Smooth muscle cell (in vitro differentiated cells): ENCODE measurements at regions not wholly inside any gene's neighbourhood (a gene's known extent, or its start where the extent isn't known, plus 50 kb on each side); places are given as distances from the start of the nearest gene placed in this dataset.
A peak's percentile ranks its signal among the peaks of the same experiment; 100 is the strongest.

Experiments used
- DNase-seq: peaks from one replicate; lab custom pipeline; 2025; ENCODE audit not compliant: unreplicated experiment; lab: John Stamatoyannopoulos, UW
- H2AFZ ChIP-seq: fragments of 200-600 bp; sonication (generic); 2 replicates; pipeline ENCODE4 v1.6.0; 2016; ENCODE audit warnings: antibody characterized with exemption, low read depth, mild to moderate bottlenecking
- H3F3A ChIP-seq: fragments of 200-600 bp; sonication (generic); 2 replicates; pipeline ENCODE4 v1.6.0; 2017; ENCODE audit warnings: antibody characterized with exemption, low read depth
- H3K27ac ChIP-seq: fragments of 200-600 bp; sonication (generic); 2 replicates; pipeline ENCODE4 v1.5.1; 2016; ENCODE audit warnings: low read depth, mild to moderate bottlenecking
- H3K27me3 ChIP-seq: fragments of 200-600 bp; sonication (generic); 2 replicates; pipeline ENCODE4 v1.6.1; 2016; ENCODE audit warnings: low read depth, mild to moderate bottlenecking
- H3K36me3 ChIP-seq: fragments of 200-600 bp; sonication (generic); 2 replicates; pipeline ENCODE4 v1.5.1; 2016; ENCODE audit warnings: low read depth
- H3K4me1 ChIP-seq: fragments of 200-600 bp; sonication (generic); 2 replicates; pipeline ENCODE4 v1.5.1; 2016; ENCODE audit warnings: low read depth
- H3K4me2 ChIP-seq: fragments of 200-600 bp; sonication (generic); 2 replicates; pipeline ENCODE4 v1.6.0; 2016; ENCODE audit warnings: mild to moderate bottlenecking
- H3K4me3 ChIP-seq: fragments of 200-600 bp; sonication (generic); 2 replicates; pipeline ENCODE4 v1.5.1; 2016; ENCODE audit warnings: mild to moderate bottlenecking
- H3K79me2 ChIP-seq: fragments of 200-600 bp; sonication (generic); 2 replicates; pipeline ENCODE4 v1.6.0; 2016; ENCODE audit warnings: low read depth, mild to moderate bottlenecking
- H3K9ac ChIP-seq: fragments of 200-600 bp; sonication (generic); 2 replicates; pipeline ENCODE4 v1.6.0; 2016; ENCODE audit warnings: low read depth
- H3K9me3 ChIP-seq: fragments of 200-600 bp; sonication (generic); replicated peaks from 2 replicates; pipeline ENCODE4 v1.5.1; 2016; ENCODE audit warnings: low read depth
- H4K20me1 ChIP-seq: fragments of 200-600 bp; sonication (generic); 2 replicates; pipeline ENCODE4 v1.6.0; 2016; ENCODE audit warnings: low read depth
- WGBS: methylation state at CpG from one replicate; pipeline ENCODE4 v1.1.7; 2016; ENCODE audit warnings: low lambda C conversion rate; 5-methylcytosine and 5-hydroxymethylcytosine counted together
- TF ChIP-seq, protein P1 (sequence below): fragments of 200-600 bp; sonication (generic); IDR thresholded peaks from 2 replicates; pipeline ENCODE4 v1.5.1; 2017; ENCODE audit warnings: borderline replicate concordance, mild to moderate bottlenecking, antibody characterized with exemption; ENCODE audit not compliant: insufficient read depth, poor library complexity, severe bottlenecking

DNA sequence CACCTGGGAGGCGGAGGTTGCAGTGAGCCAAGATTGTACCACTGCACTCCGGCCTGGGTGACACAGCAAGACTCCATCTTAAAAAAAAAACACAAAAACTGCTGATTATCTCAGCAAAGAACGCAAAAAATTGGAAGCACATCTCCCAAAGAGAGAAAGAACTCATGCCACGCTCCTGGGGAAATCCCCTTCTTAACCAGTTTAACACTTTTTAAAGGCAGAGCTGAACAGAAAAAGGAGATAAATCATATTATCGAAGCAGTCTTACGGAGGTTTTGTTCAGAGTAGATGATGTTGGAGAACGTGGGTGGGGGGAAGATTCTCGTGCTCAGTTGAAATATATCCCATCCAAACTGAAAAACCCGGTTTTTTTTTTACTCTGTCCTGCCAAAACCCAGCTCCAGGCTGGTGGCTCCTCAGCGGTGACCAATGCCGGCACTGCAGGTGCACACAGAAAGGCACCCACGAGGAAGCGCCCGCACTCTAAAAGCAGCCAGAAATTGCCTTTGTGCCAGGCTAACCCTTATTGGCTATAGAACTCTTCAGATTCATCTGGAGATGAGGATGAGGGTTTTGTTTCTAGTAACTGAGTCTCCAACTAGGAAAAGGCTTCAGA lies 100.2 kb upstream of the PARP11 start:
- H4K20me1 ChIP-seq: no peaks in the 10 kb centered on the region
- peaks cover under 1% of the 10 kb centered on the region for H3F3A ChIP-seq
- no peak overlapping the region for H3K9ac ChIP-seq
- WGBS: 88% methylated on average over 14 of the region's 14 CpGs
- H3K79me2 ChIP-seq: no peaks in the 10 kb centered on the region
- no peak overlapping the region for H3K4me2 ChIP-seq
- H3K4me1 ChIP-seq: peaks cover under 1% of the 10 kb centered on the region
- no peak overlapping the region for H2AFZ ChIP-seq
- no peaks in the 10 kb centered on the region for H3K36me3 ChIP-seq
- no peaks in the 10 kb centered on the region for H3K9me3 ChIP-seq
- TF ChIP-seq, protein P1, sequence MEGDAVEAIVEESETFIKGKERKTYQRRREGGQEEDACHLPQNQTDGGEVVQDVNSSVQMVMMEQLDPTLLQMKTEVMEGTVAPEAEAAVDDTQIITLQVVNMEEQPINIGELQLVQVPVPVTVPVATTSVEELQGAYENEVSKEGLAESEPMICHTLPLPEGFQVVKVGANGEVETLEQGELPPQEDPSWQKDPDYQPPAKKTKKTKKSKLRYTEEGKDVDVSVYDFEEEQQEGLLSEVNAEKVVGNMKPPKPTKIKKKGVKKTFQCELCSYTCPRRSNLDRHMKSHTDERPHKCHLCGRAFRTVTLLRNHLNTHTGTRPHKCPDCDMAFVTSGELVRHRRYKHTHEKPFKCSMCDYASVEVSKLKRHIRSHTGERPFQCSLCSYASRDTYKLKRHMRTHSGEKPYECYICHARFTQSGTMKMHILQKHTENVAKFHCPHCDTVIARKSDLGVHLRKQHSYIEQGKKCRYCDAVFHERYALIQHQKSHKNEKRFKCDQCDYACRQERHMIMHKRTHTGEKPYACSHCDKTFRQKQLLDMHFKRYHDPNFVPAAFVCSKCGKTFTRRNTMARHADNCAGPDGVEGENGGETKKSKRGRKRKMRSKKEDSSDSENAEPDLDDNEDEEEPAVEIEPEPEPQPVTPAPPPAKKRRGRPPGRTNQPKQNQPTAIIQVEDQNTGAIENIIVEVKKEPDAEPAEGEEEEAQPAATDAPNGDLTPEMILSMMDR: no peak
- no peak overlapping the region for H3K27ac ChIP-seq
- H3K27me3 ChIP-seq: no peaks in the 10 kb centered on the region
- no peak for DNase-seq
- no peak overlapping the region for H3K4me3 ChIP-seq

GRCh38 chr12:3972576-3972975 lies 99.4 kb upstream of the PARP11 start:
- peaks cover 9% of the 10 kb centered on the region for H3F3A ChIP-seq
- H2AFZ ChIP-seq: no peak overlapping the region
- H4K20me1 ChIP-seq: no peaks in the 10 kb centered on the region
- H3K9me3 ChIP-seq: no peaks in the 10 kb centered on the region
- H3K4me1 ChIP-seq: peaks cover 8% of the 10 kb centered on the region
- H3K36me3 ChIP-seq: no peaks in the 10 kb centered on the region
- H3K9ac ChIP-seq: no peak overlapping the region
- no peak overlapping the region for H3K4me3 ChIP-seq
- WGBS: 91% methylated on average over 4 of the region's 4 CpGs
- no peak for DNase-seq
- no peak overlapping the region for H3K4me2 ChIP-seq
- TF ChIP-seq, protein P1: no peak
- H3K79me2 ChIP-seq: no peaks in the 10 kb centered on the region
- H3K27me3 ChIP-seq: no peaks in the 10 kb centered on the region
- H3K27ac ChIP-seq: no peak overlapping the region

DNA sequence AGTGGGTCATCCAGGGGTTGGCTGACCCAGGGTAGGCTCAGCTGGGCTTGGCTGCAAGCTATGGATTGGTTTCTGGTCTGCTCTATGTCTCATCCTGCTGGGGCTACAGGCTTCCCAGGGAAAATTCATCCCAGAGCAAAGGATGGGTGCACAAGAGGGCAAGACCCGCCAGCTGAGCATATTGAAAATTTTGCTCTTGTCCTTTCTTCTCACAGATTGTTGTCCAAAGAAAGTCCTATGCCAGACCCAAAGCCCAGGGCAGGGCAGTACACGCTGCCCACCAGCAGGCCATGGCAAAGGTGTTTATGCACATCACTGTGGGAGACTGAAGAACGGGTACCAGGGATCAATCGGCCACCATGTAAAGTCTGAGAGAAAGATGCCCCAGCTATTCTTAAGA lies 95.3 kb upstream of the PARP11 start:
- Histone ChIP-seq H3F3A (peaks cover 17% of the 10 kb centered on the region), H3K36me3 (no peaks in the 10 kb centered on the region), H3K9ac (no peak overlapping the region), H3K4me2 (peak overlapping the region; percentile 21), H4K20me1 (no peaks in the 10 kb centered on the region), H3K9me3 (no peaks in the 10 kb centered on the region), H3K4me1 (peaks cover 12% of the 10 kb centered on the region), H3K4me3 (no peak overlapping the region), H3K79me2 (no peaks in the 10 kb centered on the region), H3K27me3 (no peaks in the 10 kb centered on the region), H2AFZ (no peak overlapping the region), H3K27ac (peak overlapping the region; percentile 99)
- TF ChIP-seq, protein P1: no peak
- no peak for DNase-seq
- WGBS: 96% methylated on average over 4 of the region's 4 CpGs

DNA sequence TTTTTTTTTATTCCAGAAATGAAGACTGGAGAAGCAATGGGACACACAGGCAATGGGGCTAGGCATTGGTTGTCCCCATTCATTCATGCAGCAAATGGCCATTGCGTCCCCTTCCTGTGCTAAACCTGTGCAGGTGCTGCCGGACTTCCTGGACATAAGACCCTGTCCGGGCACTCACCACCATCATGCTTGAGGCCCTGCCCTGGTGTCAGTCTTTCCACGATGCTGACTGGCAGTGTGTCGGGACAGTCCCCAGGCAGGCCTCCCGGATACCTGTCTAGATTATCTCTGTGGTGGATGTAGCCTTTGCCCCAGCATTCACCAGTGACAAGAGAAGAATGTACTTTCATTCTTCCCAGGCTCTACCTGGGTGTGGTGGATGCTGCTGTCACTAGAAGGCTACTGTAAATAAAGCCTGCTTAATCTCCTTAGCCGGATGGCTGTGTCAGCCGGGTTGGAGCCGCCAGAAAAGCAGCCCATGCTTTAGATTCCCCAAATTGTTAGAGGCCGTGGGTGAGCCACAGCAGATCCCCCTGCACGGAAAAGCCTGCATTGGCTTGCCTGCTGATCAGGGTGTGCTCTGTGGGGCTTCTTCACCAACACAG lies 94.5 kb upstream of the PARP11 start:
- Histone ChIP-seq H3K9ac (no peak overlapping the region), H4K20me1 (no peaks in the 10 kb centered on the region), H3K4me2 (peak overlapping the region; percentile 21), H2AFZ (no peak overlapping the region), H3K27ac (peak overlapping the region; percentile 99), H3F3A (peaks cover 17% of the 10 kb centered on the region), H3K4me1 (peaks cover 14% of the 10 kb centered on the region), H3K4me3 (no peak overlapping the region), H3K79me2 (no peaks in the 10 kb centered on the region), H3K36me3 (no peaks in the 10 kb centered on the region), H3K27me3 (no peaks in the 10 kb centered on the region), H3K9me3 (no peaks in the 10 kb centered on the region)
- WGBS: 40% methylated on average over 11 of the region's 11 CpGs
- TF ChIP-seq, protein P1: no peak
- DNase-seq: no peak
